GM11168 (cell line): ENCODE measurements at regions not wholly inside any gene's neighbourhood (a gene's known extent, or its start where the extent isn't known, plus 50 kb on each side); places are given as distances from the start of the nearest gene placed in this dataset.

Experiments used
- in situ Hi-C: fragments of 300-500 bp; cut with MboI; formaldehyde crosslinking; loops from one replicate; pipeline ENCODE4 v1.12.0; 2022; ENCODE audit warnings: low sequenced_read_pairs; ENCODE audit not compliant: unreplicated experiment

- in situ Hi-C loops, result no loop called here
Measured at GRCh38 chr5:173472784-173473278, 143.6 kb downstream of the BOD1 start.

GRCh38 chr5:173472164-173472563 is 143.9 kb upstream of the STC2 start:
- in situ Hi-C loops, result no loop called here

- in situ Hi-C loops, result no loop called here
Measured at GRCh38 chr5:173468821-173469251, 140.6 kb upstream of the STC2 start.

- in situ Hi-C loops, result no loop called here
Measured at GRCh38 chr5:173466227-173466626, 138.0 kb upstream of the STC2 start.

GRCh38 chr5:173464813-173465212 is 136.6 kb upstream of the STC2 start:
- in situ Hi-C loops, result no loop called here

- in situ Hi-C loops, result no loop called here
Measured at GRCh38 chr5:173463207-173463606, 135.0 kb upstream of the STC2 start.

GRCh38 chr5:173458828-173459609 is 130.8 kb upstream of the STC2 start:
- in situ Hi-C loops, result loop anchor here (10.0 kb wide), 1 partner anchor 106 kb away; no protein-coding TSS in a partner anchor

- in situ Hi-C loops, result loop anchor here (10.0 kb wide), 1 partner anchor 107 kb away; no protein-coding TSS in a partner anchor
Measured at GRCh38 chr5:173457482-173457881, 129.3 kb upstream of the STC2 start.

- in situ Hi-C loops, result loop anchor here (10.0 kb wide), 1 partner anchor 108 kb away; no protein-coding TSS in a partner anchor
Measured at GRCh38 chr5:173456751-173457171, 128.5 kb upstream of the STC2 start.

GRCh38 chr5:173456181-173456580 is 128.0 kb upstream of the STC2 start:
- in situ Hi-C loops, result loop anchor here (10.0 kb wide), 1 partner anchor 109 kb away; no protein-coding TSS in a partner anchor

- in situ Hi-C loops, result loop anchor here (10.0 kb wide), 1 partner anchor 109 kb away; no protein-coding TSS in a partner anchor
Measured at GRCh38 chr5:173455599-173455957, 127.4 kb upstream of the STC2 start.

- in situ Hi-C loops, result loop anchor here (10.0 kb wide), 1 partner anchor 110 kb away; no protein-coding TSS in a partner anchor
Measured at GRCh38 chr5:173454736-173455598, 126.8 kb upstream of the STC2 start.

- in situ Hi-C loops, result loop anchor here (10.0 kb wide), 1 partner anchor 110 kb away; no protein-coding TSS in a partner anchor
Measured at GRCh38 chr5:173454361-173454735, 126.1 kb upstream of the STC2 start.

GRCh38 chr5:173453167-173453566 is 125.0 kb upstream of the STC2 start:
- in situ Hi-C loops, result loop anchor here (10.0 kb wide), 1 partner anchor 112 kb away; no protein-coding TSS in a partner anchor

- in situ Hi-C loops, result loop anchor here (10.0 kb wide), 1 partner anchor 112 kb away; no protein-coding TSS in a partner anchor
Measured at GRCh38 chr5:173452119-173452905, 124.1 kb upstream of the STC2 start.

- in situ Hi-C loops, result loop anchor here (10.0 kb wide), 1 partner anchor 113 kb away; no protein-coding TSS in a partner anchor
Measured at GRCh38 chr5:173451651-173452050, 123.4 kb upstream of the STC2 start.

GRCh38 chr5:173451031-173451430 is 122.8 kb upstream of the STC2 start:
- in situ Hi-C loops, result loop anchor here (10.0 kb wide), 1 partner anchor 114 kb away; no protein-coding TSS in a partner anchor

GRCh38 chr5:173450188-173450587 is 122.0 kb upstream of the STC2 start:
- in situ Hi-C loops, result loop anchor here (10.0 kb wide), 1 partner anchor 115 kb away; no protein-coding TSS in a partner anchor

GRCh38 chr5:173448856-173449255 is 120.6 kb upstream of the STC2 start:
- in situ Hi-C loops, result no loop called here
